ENCODE measurements at regions not wholly inside any gene's neighbourhood (a gene's known extent, or its start where the extent isn't known, plus 50 kb on each side); places are given as distances from the start of the nearest gene placed in this dataset.

- DNase-seq (ENCODE audit: low read depth, low spot score): no peak
Measured at GRCh38 chr1:91151702-91152101, 129.9 kb upstream of the ZNF644 start.

DNA sequence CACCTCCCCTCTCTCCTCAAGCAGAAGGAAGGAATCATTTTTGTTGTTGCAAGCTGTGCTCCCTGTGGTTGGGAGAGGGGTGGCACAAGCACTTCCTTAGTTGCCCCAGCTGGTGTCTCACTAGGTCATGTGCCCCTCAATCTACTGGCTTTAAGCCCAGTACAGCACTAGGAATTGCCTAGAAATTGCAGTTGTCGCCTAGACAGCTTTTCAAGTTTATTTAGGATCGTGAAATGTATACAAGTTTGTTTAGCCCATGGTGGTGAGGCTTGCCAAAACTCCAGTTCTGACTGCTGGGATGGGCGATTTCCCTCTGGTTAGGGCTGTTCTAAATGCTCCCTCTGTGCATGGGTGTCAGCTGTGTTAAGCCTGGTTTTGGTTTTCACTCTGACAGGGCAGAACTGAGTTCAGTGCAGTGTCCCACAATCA, 126.8 kb upstream of the ZNF644 start:
- DNase-seq (ENCODE audit: low read depth, low spot score): no peak

GRCh38 chr1:91141858-91142257, 120.0 kb upstream of the ZNF644 start:
- DNase-seq (ENCODE audit: low read depth, low spot score): no peak

- DNase-seq (ENCODE audit: low read depth, low spot score): no peak
Measured at GRCh38 chr1:91138959-91139358, 117.1 kb upstream of the ZNF644 start.

DNA sequence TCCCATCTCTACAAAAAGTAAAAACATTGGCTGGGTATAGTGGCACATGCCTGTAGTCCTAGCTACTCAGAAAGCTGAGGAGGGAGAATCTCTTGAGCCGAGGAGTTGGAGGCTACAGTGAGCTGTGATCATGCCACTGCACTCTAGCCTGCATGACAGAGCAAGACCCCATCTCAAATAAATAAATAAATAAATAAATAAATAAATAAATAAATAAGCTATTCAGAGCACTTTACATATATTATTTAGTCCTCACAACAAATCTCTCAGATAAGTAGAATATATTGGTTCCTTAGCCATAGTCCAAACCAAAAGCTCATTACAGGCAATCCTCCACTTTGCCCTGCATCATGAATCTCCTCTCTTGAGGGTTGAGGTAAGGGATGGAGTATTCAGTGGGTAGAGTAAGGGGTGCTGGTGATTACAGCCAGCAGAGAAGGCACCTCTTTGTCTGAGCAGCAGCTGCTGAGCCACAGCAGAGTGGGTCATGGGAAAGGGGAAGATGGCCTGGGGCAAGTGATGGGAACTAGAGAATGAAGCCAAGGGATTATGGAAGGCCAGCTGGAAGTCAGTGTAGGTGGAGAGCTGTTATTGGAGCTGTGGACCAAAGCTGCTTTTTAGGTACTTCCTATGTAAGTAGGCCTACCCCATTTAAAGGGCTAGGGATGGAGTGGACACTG, 115.5 kb upstream of the ZNF644 start:
- no peak for DNase-seq (ENCODE audit: low read depth, low spot score)

DNA sequence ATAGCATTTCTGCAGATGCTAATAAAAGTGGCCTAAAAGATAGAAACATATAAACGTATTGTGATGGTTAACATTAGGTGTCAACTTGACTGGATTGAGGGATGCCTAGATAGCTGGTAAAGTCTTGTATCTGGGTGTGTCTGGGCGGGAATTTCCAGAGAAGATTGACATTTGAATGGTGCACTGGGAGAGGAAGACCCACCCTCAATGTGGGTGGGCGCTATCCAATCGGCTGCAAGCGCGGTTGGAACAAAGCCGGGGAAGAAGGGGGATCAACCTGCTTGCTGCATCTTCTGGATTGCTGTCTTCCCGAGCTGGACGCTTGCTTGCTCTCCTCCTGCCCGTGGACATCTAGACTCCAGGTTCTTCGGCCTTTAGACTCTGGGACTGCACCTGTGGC, 114.0 kb upstream of the ZNF644 start:
- no peak for DNase-seq (ENCODE audit: low read depth, low spot score)

- no peak for DNase-seq (ENCODE audit: low read depth, low spot score)
Measured at GRCh38 chr1:91133248-91133647, 111.4 kb upstream of the ZNF644 start.

DNA sequence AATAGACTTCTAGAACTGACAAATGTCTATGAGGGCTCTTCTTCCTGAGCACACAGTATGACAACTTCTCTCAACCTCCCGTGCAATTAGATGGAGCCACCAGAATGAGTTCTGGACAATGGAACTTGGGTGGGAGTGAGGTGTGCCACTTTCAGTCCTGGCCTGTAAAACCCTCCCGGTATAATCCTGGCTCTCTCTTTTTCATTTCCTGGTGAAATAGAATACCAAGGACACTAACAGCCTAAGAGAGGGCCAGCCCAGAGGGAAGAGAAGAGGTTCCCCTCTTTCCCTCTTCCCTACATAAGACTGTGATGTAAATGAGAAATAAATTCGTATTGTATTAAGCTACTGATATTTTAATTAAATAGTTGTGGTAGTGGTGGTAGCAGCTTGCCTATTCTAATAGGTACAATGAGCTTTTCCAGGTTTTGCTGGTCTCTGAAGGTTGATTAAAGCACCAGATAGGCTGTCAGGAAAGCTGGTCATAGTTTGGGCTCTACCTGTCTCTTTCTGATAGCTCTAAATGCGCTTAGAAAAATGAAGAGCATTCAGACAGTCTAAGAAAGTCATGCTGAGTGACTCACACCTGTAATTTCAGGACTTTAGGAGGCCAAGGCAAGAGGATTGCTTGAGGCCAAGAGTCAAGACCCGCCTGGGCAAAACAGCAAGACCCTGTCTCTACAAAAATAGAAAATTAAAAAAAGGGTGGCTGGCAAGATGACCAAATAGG, 108.6 kb upstream of the ZNF644 start:
- no peak for DNase-seq (ENCODE audit: low read depth, low spot score)

- DNase-seq (ENCODE audit: low read depth, low spot score): no peak
Measured at GRCh38 chr1:91129458-91129857, 107.6 kb upstream of the ZNF644 start.

DNA sequence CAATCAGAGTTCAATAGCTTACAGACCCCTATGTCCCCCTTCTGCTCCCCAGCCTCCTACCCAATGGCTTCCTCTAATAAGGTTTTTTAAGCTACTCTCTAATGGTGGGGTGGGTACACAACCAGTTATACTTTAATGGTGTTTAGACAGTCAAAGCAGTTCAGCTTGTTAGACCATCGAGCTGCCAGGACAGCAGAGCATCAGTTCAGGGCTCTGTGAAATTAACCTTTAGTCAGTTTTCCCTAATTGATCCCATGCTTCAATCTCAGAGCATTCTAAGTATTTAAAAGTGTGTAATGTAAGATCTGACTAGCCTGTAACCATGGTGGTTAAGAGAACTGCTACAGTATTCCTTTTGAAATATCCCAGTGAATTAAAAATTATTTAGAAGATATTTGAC, 107.2 kb upstream of the ZNF644 start:
- no peak for DNase-seq (ENCODE audit: low read depth, low spot score)

GRCh38 chr1:91124989-91125417, 103.2 kb upstream of the ZNF644 start:
- DNase-seq (ENCODE audit: low read depth, low spot score): no peak

DNA sequence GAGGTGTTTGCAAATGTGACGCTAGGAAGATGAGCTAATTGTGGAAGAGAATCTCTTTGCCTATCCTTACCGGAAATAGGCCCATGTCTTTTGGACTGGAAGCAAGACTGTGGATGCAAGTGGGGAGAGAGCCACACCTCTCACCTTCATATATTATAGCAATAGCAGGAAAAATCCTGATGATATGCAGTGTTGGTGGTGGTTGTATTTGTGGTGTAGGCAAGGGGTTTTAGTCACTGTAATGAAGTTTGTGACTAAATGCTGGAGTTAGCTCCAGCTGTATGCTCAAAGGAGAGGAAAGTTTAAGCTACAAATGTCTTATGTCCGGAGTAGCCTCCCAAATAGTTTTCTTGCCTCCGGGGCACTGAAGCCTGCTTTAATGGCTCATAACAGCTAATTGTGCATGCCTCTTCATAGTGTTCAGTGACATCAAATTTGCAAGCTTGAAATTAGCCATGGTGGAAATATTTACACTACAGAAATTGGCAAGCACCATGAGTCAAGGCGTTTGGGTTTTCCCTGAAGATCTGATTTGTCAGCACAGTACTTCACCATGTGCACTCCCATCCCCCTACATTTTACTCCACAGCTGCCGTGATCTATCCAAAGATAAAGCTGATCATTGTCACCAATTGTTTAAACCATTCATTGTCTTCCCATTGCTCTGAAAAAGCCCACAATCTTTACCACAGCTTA, 102.6 kb upstream of the ZNF644 start:
- no peak for DNase-seq (ENCODE audit: low read depth, low spot score)

GRCh38 chr1:91123773-91124172, 101.9 kb upstream of the ZNF644 start:
- no peak for DNase-seq (ENCODE audit: low read depth, low spot score)

- DNase-seq (ENCODE audit: low read depth, low spot score): no peak
Measured at GRCh38 chr1:91123319-91123718, 101.5 kb upstream of the ZNF644 start.

DNA sequence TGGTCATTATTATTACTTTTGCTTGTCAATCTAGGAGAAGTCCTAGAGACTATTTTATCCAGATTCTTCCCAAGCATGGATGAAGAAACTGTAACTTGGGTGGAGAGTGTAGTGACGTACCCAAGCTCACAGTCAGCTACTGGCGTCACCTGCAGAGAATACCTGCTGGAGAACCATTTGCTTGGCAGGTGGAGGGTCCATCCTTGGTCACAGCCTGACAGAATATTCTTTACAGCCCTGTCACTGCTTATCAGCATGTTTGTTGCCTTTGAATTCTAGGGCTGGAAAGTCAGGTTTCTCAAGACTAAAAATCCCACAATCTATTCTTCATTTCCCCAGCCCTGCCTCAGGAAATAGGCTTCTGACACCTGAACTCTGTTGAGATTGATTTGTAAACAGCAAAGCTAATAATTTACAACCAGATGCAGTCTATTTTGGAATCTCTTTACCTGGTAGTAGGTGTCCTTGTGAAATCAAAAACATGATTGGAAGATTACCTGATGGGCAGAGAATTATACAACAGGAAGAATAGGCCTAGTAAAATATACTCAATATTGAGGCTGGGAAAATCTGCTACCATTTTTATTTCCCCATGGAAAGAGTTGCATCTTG, 100.4 kb upstream of the ZNF644 start:
- DNase-seq (ENCODE audit: low read depth, low spot score): no peak

- no peak for DNase-seq (ENCODE audit: low read depth, low spot score)
Measured at GRCh38 chr1:91121366-91121765, 99.5 kb upstream of the ZNF644 start.

DNA sequence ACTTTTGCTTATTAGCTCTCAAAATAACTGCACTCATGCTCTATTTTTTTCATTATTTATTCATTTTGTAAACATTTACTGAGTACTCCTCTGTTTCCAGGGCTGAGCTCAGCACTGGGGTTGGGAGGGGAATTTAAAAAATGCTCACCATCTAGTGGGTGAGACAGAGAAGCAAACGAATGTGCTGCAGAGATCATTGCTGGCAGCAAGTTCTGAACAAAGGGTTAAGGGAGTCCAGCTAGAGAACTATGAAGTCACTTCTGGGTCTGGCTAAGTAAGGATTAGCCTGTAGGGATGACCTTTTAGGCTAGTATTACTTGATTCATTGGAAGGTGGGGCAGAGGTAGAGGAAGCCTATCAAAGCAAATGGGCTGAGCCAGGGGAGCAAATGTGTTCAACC, 99.1 kb upstream of the ZNF644 start:
- DNase-seq (ENCODE audit: low read depth, low spot score): no peak

GRCh38 chr1:91120421-91120820, 98.6 kb upstream of the ZNF644 start:
- DNase-seq (ENCODE audit: low read depth, low spot score): no peak

- no peak for DNase-seq (ENCODE audit: low read depth, low spot score)
Measured at GRCh38 chr1:91104712-91105111, 82.9 kb upstream of the ZNF644 start.

- DNase-seq (ENCODE audit: low read depth, low spot score): no peak
Measured at GRCh38 chr1:91101328-91101727, 79.5 kb upstream of the ZNF644 start.

- DNase-seq (ENCODE audit: low read depth, low spot score): no peak
Measured at GRCh38 chr1:91099746-91100621, 78.1 kb upstream of the ZNF644 start.
